HUES48 (cell line): ENCODE measurements at regions not wholly inside any gene's neighbourhood (a gene's known extent, or its start where the extent isn't known, plus 50 kb on each side); places are given as distances from the start of the nearest gene placed in this dataset.
A peak's percentile ranks its signal among the peaks of the same experiment; 100 is the strongest.
"Not testable (repeated sequence)": the region's sequence is repeated elsewhere in the genome, so short reads cannot be mapped to it uniquely, and the experiment has no call there.

Experiments used
- H3K27ac ChIP-seq: one replicate; pipeline ENCODE4 v1.7.0; 2013; ENCODE audit warnings: low read depth, low read length, inconsistent platforms
- H3K27me3 ChIP-seq: 2 replicates; pipeline ENCODE4 v1.6.1; 2013; ENCODE audit warnings: mild to moderate bottlenecking, low read length; ENCODE audit not compliant: control insufficient read depth, insufficient read depth
- H3K36me3 ChIP-seq: 2 replicates; pipeline ENCODE4 v1.6.1; 2013; ENCODE audit warnings: low read length; ENCODE audit not compliant: control insufficient read depth, insufficient read depth
- H3K4me1 ChIP-seq: 2 replicates; pipeline ENCODE4 v1.6.1; 2013; ENCODE audit warnings: mild to moderate bottlenecking, low read length; ENCODE audit not compliant: control insufficient read depth, insufficient read depth
- H3K4me3 ChIP-seq: 2 replicates; pipeline ENCODE4 v1.5.1; 2013; ENCODE audit warnings: mild to moderate bottlenecking, low read depth, low read length
- H3K9ac ChIP-seq: 2 replicates; pipeline ENCODE4 v1.6.1; 2013; ENCODE audit warnings: mild to moderate bottlenecking, low read depth, low read length, moderate library complexity
- H3K9me3 ChIP-seq: 2 replicates; pipeline ENCODE4 v1.6.1; 2013; ENCODE audit warnings: low read length; ENCODE audit not compliant: control insufficient read depth, insufficient read depth

GRCh38 chr10:81215498-81215897, 659.5 kb upstream of the NRG3 start:
- Histone ChIP-seq H3K27ac (no peak overlapping the region), H3K27me3 (no peaks in the 10 kb centered on the region), H3K9me3 (no peaks in the 10 kb centered on the region), H3K36me3 (no peaks in the 10 kb centered on the region), H3K4me3 (no peak overlapping the region), H3K4me1 (peaks cover 7% of the 10 kb centered on the region; the same call in 1 of the 2 replicates), H3K9ac (no peak overlapping the region)

DNA sequence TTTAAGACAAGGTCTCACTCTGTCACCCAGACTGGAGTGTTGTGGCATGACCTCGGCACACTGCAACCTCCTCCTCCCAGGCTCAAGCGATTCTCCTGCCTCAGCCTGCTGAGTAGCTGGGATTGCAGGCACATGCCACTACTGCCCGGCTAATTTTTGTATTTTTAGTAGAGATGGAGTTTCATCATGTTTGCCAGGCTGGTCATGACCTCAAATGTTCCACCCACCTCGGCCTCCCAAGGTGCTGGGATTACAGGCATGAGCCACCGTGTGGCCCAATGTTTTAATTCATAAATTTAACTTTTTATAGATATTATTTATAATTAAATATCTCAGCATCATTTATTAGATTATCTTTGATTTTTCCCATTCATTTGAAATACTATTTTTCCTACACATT, 658.0 kb upstream of the NRG3 start:
- H3K9me3 ChIP-seq = no peaks in the 10 kb centered on the region
- H3K4me3 ChIP-seq = no peak overlapping the region
- no peak overlapping the region for H3K27ac ChIP-seq
- no peaks in the 10 kb centered on the region for H3K27me3 ChIP-seq
- no peaks in the 10 kb centered on the region for H3K36me3 ChIP-seq
- no peak overlapping the region for H3K9ac ChIP-seq
- peaks cover 15% of the 10 kb centered on the region; the same call in 1 of the 2 replicates for H3K4me1 ChIP-seq

DNA sequence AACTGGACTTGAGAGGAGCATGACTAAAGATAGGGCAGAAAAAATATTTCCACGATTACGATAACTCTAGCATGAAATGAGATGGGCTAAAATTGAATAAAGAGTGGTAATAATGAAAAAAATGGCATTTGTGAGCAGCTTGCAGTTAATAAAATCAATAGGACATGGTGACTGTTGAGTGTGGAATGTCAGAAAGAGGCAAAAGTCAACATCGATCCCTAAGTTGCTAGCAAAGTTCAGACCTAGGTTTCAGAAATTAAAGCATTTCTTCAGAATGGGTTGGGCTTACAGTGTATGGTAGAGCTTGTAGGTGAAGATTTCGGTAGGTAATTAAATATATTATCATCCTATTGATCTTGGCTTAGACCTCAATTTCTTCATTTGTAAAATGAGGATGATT, 656.7 kb upstream of the NRG3 start:
- H3K9me3 ChIP-seq = no peaks in the 10 kb centered on the region
- H3K27ac ChIP-seq = no peak overlapping the region
- no peak overlapping the region for H3K4me3 ChIP-seq
- H3K4me1 ChIP-seq = peaks cover 15% of the 10 kb centered on the region; the same call in 1 of the 2 replicates
- no peaks in the 10 kb centered on the region for H3K36me3 ChIP-seq
- H3K27me3 ChIP-seq = no peaks in the 10 kb centered on the region
- H3K9ac ChIP-seq = no peak overlapping the region

- no peak overlapping the region for H3K27ac ChIP-seq
- H3K4me1 ChIP-seq = peaks cover 15% of the 10 kb centered on the region; the same call in 1 of the 2 replicates
- H3K4me3 ChIP-seq = no peak overlapping the region
- H3K9ac ChIP-seq = no peak overlapping the region
- no peaks in the 10 kb centered on the region for H3K27me3 ChIP-seq
- no peaks in the 10 kb centered on the region for H3K36me3 ChIP-seq
- H3K9me3 ChIP-seq = no peaks in the 10 kb centered on the region
Measured at GRCh38 chr10:81219758-81220157, 655.2 kb upstream of the NRG3 start.

DNA sequence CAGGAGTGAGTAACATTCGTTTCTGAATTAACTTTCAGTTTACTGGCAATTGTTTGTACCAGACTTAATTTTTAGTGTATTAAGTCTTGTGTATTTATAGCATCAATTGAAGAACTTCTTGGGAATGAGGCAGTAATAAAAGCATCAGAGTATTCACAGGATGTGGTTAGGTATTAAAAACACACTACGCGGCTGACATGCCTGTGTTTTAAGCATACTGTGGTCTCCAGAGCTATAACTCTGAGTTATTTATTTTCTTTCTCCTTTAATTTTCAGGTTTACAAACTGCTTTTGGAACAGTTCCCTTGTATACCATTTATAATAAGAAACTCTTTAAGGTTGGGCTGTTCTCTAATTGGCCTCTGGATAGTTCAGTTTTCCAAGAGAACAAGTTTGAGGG, 626.1 kb upstream of the NRG3 start:
- Histone ChIP-seq H3K9ac (no peak overlapping the region), H3K27ac (no peak overlapping the region), H3K4me1 (peaks cover 24% of the 10 kb centered on the region), H3K36me3 (no peaks in the 10 kb centered on the region), H3K4me3 (no peak overlapping the region), H3K9me3 (no peaks in the 10 kb centered on the region), H3K27me3 (no peaks in the 10 kb centered on the region)

- Histone ChIP-seq H3K36me3 (no peaks in the 10 kb centered on the region), H3K9me3 (no peaks in the 10 kb centered on the region), H3K4me3 (peak overlapping the region; percentile 30; the same call in 1 of the 2 replicates), H3K9ac (0 out of 2 replicates have a peak overlapping the region, but pooled peaks have one; percentile 49), H3K4me1 (peaks cover 24% of the 10 kb centered on the region), H3K27ac (peak overlapping the region; percentile 86), H3K27me3 (no peaks in the 10 kb centered on the region)
Measured at GRCh38 chr10:81251457-81252115, 623.4 kb upstream of the NRG3 start.

DNA sequence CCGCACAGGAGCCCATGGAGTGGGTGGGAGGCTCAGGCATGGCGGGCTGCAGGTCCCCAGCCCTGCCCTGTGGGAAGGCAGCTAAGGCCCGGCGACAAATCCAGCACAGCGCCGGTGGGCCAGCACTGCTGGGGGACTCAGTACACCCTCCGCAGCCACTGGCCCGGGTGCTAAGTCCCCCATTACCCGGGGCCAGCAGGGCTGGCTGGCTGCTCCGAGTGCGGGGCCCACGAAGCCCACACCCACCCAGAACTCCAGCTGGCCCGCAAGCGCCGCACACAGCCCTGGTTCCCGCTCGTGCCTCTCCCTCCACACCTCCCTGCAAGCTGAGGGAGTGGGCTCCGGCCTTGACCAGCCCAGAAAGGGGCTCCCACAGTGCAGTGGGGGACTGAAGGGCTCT, 610.0 kb upstream of the NRG3 start:
- not testable (repeated sequence) for H3K27ac ChIP-seq, H3K27me3 ChIP-seq, H3K9ac ChIP-seq, H3K4me3 ChIP-seq, H3K4me1 ChIP-seq, H3K36me3 ChIP-seq, H3K9me3 ChIP-seq

- Histone ChIP-seq H3K9me3 (no peaks in the 10 kb centered on the region), H3K9ac (no peak overlapping the region), H3K27me3 (no peaks in the 10 kb centered on the region), H3K27ac (no peak overlapping the region), H3K4me1 (no peaks in the 10 kb centered on the region), H3K36me3 (no peaks in the 10 kb centered on the region), H3K4me3 (no peak overlapping the region)
Measured at GRCh38 chr10:81270051-81270450, 604.9 kb upstream of the NRG3 start.

DNA sequence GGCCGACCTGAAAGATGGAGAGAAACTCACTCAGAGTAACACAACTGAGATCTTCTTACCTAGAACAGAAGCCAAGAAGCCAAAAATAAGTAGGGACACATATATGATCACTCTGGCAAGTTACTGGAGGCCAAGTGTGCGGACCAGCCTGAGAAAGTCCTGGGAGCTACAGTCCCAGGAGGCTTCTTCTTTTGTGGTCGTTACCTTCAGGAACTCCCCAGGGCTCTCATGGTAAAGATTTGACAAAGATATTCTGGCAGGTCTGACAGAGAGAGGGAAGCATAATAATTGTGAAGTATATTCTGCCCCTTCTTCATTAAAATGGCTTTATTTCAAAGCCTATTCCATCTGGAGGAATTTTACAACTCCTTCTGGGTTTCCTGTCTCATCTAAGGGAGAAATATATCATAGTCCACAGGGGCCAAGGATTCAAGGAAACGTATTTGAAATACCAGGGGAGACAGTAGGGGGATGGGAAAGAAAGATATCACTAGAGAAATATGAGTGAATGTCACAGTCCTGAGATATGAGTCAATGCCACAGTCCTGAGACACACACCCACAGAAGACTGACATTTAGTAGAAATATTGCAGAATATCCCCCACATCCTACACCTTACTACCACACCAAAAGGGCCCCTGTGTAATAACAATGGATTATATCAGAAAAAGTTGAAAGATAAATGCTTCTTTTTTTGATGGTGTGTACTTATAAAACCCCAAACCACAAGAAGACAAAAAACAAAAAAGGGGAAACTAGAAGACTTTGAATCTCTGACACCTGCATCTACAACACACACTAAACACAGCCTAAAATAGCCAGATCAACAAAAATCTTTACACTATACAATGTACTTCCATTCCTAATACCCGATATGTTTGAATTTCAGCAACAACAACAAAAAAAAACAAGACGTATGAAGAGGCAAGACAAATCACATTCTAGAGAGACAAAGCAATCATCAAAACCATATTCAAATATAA, 594.2 kb upstream of the NRG3 start:
- Histone ChIP-seq H3K4me3 (no peak overlapping the region), H3K4me1 (peaks cover 7% of the 10 kb centered on the region; the same call in 1 of the 2 replicates), H3K9me3 (no peaks in the 10 kb centered on the region), H3K27me3 (no peaks in the 10 kb centered on the region), H3K9ac (no peak overlapping the region), H3K36me3 (no peaks in the 10 kb centered on the region), H3K27ac (no peak overlapping the region)

DNA sequence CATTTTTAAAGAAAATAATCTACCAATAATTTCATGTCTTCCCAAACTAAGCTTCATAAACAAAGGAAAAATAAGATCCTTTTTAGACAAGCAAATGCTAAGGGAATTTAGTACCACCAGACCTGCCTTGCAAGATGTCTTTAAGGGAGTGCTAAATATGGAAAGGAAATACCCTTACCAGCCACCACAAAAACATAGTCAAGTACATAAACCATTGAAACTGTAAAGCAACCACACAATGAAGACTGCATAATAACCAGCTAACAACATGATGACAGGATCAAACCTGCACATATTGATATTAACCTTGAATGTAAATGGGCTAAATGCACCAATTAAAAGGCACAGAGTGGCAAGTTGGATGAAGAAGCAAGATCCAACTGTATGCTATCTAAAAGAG, 586.5 kb upstream of the NRG3 start:
- no peaks in the 10 kb centered on the region for H3K4me1 ChIP-seq
- H3K4me3 ChIP-seq = no peak overlapping the region
- no peaks in the 10 kb centered on the region for H3K9me3 ChIP-seq
- no peak overlapping the region for H3K9ac ChIP-seq
- H3K36me3 ChIP-seq = no peaks in the 10 kb centered on the region
- no peaks in the 10 kb centered on the region for H3K27me3 ChIP-seq
- no peak overlapping the region for H3K27ac ChIP-seq

DNA sequence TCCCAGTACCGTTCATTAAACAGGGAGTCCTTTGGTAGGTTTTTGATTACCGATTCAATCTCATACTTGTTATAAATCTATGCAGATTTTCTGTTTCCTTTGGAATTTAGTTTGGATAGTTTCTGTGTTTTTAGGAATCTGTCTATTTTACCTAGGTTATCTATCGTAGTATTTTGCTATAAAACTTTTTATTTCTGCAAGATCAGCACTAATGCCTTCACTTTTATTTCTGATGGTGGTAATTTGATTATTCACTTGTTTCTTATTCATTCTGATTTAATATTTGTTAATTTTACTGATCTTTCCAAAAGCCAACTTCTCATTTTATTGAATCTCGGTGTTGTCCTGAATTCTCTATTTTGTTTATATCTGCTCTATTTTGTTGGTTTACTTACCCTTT, 577.7 kb upstream of the NRG3 start:
- Histone ChIP-seq H3K36me3 (no peaks in the 10 kb centered on the region), H3K4me3 (no peak overlapping the region), H3K9me3 (no peaks in the 10 kb centered on the region), H3K9ac (no peak overlapping the region), H3K27me3 (no peaks in the 10 kb centered on the region), H3K4me1 (no peaks in the 10 kb centered on the region), H3K27ac (no peak overlapping the region)
